HepG2 (cell line): ENCODE measurements at regions not wholly inside any gene's neighbourhood (a gene's known extent, or its start where the extent isn't known, plus 50 kb on each side); places are given as distances from the start of the nearest gene placed in this dataset.

Experiments used
- ARNT2 ChIP-seq: sonication (generic); formaldehyde crosslinking; IDR thresholded peaks from 2 replicates; pipeline ENCODE4 v1.8.0; 2022; ENCODE audit warnings: mild to moderate bottlenecking, low read depth, missing genetic modification reagents, moderate library complexity
- ARNTL ChIP-seq: sonication (generic); formaldehyde crosslinking; IDR thresholded peaks from 2 replicates; pipeline ENCODE4 v1.4.0; 2020; ENCODE audit warnings: mild to moderate bottlenecking, missing genetic modification reagents
- GRHL1 ChIP-seq: sonication (generic); formaldehyde crosslinking; conservative IDR thresholded peaks from 2 replicates; pipeline ENCODE4 v1.8.0; 2022; ENCODE audit warnings: missing genetic modification reagents
- MAFG ChIP-seq: sonication (generic); formaldehyde crosslinking; IDR thresholded peaks from 2 replicates; pipeline ENCODE4 v1.5.1; 2020; ENCODE audit warnings: mild to moderate bottlenecking, missing genetic modification reagents
- MED1 ChIP-seq: sonication (generic); formaldehyde crosslinking; IDR thresholded peaks from 2 replicates; pipeline ENCODE4 v1.4.0; 2020; ENCODE audit warnings: missing genetic modification reagents
- MLXIP ChIP-seq: sonication (generic); formaldehyde crosslinking; IDR thresholded peaks from 2 replicates; pipeline ENCODE4 v1.9.0; 2021; ENCODE audit warnings: missing genetic modification reagents, borderline replicate concordance
- MYNN ChIP-seq: sonication (generic); formaldehyde crosslinking; IDR thresholded peaks from 2 replicates; pipeline ENCODE4 v1.4.0; 2020; ENCODE audit warnings: mild to moderate bottlenecking, low read depth, missing genetic modification reagents
- PATZ1 ChIP-seq: sonication (generic); formaldehyde crosslinking; IDR thresholded peaks from 2 replicates; pipeline ENCODE4 v1.4.0; 2020; ENCODE audit warnings: missing genetic modification reagents
- POLR2AphosphoS2 ChIP-seq: IDR thresholded peaks from 2 replicates; pipeline ENCODE4 v1.6.1; 2011; ENCODE audit warnings: low read depth, low read length, improper control_type of control experiment
- RBM39 ChIP-seq: fragments of 200-400 bp; formaldehyde crosslinking; IDR thresholded peaks from one replicate; pipeline ENCODE4 v1.6.1; 2018; ENCODE audit warnings: antibody characterized with exemption, mild to moderate bottlenecking, low read depth, low read length; ENCODE audit not compliant: poor library complexity, severe bottlenecking
- TBP ChIP-seq: sonication (generic); formaldehyde crosslinking; IDR thresholded peaks from 2 replicates; pipeline ENCODE4 v1.5.0; 2020; ENCODE audit warnings: missing genetic modification reagents
- ZHX2 ChIP-seq, 2 experiments: sonication (generic) in 1 of 2; formaldehyde crosslinking in 1 of 2; IDR thresholded peaks; 2 replicates each; pipeline versions ENCODE4 v1.6.1 to v1.9.0; 2014 to 2022; ENCODE audit warnings: antibody characterized with exemption in 1 of 2, borderline replicate concordance in 1 of 2, inconsistent platforms in 1 of 2, low read depth in 1 of 2, missing genetic modification reagents in 1 of 2
- ZNF138 ChIP-seq: sonication (generic); formaldehyde crosslinking; IDR thresholded peaks from 2 replicates; pipeline ENCODE4 v1.5.0; 2020; ENCODE audit warnings: mild to moderate bottlenecking, low read depth, missing genetic modification reagents
- ZNF160 ChIP-seq: sonication (generic); formaldehyde crosslinking; IDR thresholded peaks from 2 replicates; pipeline ENCODE4 v1.8.0; 2022; ENCODE audit warnings: mild to moderate bottlenecking, inconsistent platforms, missing genetic modification reagents
- ZNF335 ChIP-seq: sonication (generic); formaldehyde crosslinking; IDR thresholded peaks from 2 replicates; pipeline ENCODE4 v1.4.0; 2020; ENCODE audit warnings: missing genetic modification reagents

GRCh38 chr3:159787178-159787574 is 201.5 kb upstream of the IL12A start (continued):
- TF ChIP-seq GRHL1 (CRISPR knock-in tag) (no peak), PATZ1 (CRISPR knock-in tag) (no peak; the same call in 1 of the 2 replicates), ZNF335 (CRISPR knock-in tag) (no peak), ZNF138 (CRISPR knock-in tag) (no peak), TBP (CRISPR knock-in tag) (no peak), ZHX2 (IDR thresholded peaks at IDR 0.05; ENCODE audit: low read depth) (no peak), ZHX2 (CRISPR knock-in tag; IDR thresholded peaks at IDR 0.05; ENCODE audit: borderline replicate concordance) (no peak), MLXIP (CRISPR knock-in tag) (no peak), ARNT2 (CRISPR knock-in tag) (no peak), MYNN (CRISPR knock-in tag) (no peak), ZNF160 (CRISPR knock-in tag) (no peak), RBM39 (no peak), POLR2AphosphoS2 (no peak), MAFG (CRISPR knock-in tag) (peak; percentile 86), ARNTL (CRISPR knock-in tag) (no peak), MED1 (CRISPR knock-in tag) (peak; percentile 64)
